Activated CD8-positive, alpha-beta T cell treated with anti-CD3 and anti-CD28 coated beads for 36 hours (primary cell): ENCODE measurements at regions not wholly inside any gene's neighbourhood (a gene's known extent, or its start where the extent isn't known, plus 50 kb on each side); places are given as distances from the start of the nearest gene placed in this dataset.

Experiments
- ATAC-seq: fragments of 200-7000 bp; cut with Tn5 transposase; one replicate; pipeline ENCODE4 v1.10.0; 2021; ENCODE audit warnings: mild to moderate bottlenecking, moderate library complexity
- CTCF ChIA-PET: fragments of 350-600 bp; sonication (Branson Sonifier 250); formaldehyde crosslinking; loops from one replicate; lab custom pipeline; 2021; ENCODE audit warnings: antibody characterized with exemption; lab: Charles Lee
- POLR2A ChIA-PET: fragments of 350-600 bp; sonication (Branson Sonifier 250); formaldehyde crosslinking; loops from one replicate; lab custom pipeline; 2021; ENCODE audit warnings: antibody characterized with exemption; lab: Charles Lee
- DNase-seq: peaks from one replicate; pipeline ENCODE4 v3.0.0-alpha.2; 2020
- H3K27ac Mint-ChIP-seq: one replicate; pipeline ENCODE4 v1.8.0; 2021; ENCODE audit warnings: mild to moderate bottlenecking, mixed read lengths
- H3K27me3 Mint-ChIP-seq: one replicate; pipeline ENCODE4 v1.8.0; 2021; ENCODE audit warnings: mixed read lengths
- H3K36me3 Mint-ChIP-seq: one replicate; pipeline ENCODE4 v1.8.0; 2021; ENCODE audit warnings: low read depth, mixed read lengths
- H3K4me1 Mint-ChIP-seq: one replicate; pipeline ENCODE4 v1.8.0; 2021; ENCODE audit warnings: low read depth, mixed read lengths
- H3K4me3 Mint-ChIP-seq: one replicate; pipeline ENCODE4 v1.8.0; 2021; ENCODE audit warnings: mild to moderate bottlenecking, moderate library complexity, mixed read lengths
- H3K9me3 Mint-ChIP-seq: one replicate; pipeline ENCODE4 v1.8.0; 2021; ENCODE audit warnings: mixed read lengths
- CTCF ChIP-seq: fragments of 200-600 bp; IDR thresholded peaks from one replicate; pipeline ENCODE4 v1.8.0; 2022; ENCODE audit warnings: antibody characterized with exemption, mild to moderate bottlenecking
- intact Hi-C: fragments of 100-400 bp; cut with micrococcal nuclease; formaldehyde crosslinking; loops from one replicate; pipeline ENCODE4 v1.10.0; 2022

DNA sequence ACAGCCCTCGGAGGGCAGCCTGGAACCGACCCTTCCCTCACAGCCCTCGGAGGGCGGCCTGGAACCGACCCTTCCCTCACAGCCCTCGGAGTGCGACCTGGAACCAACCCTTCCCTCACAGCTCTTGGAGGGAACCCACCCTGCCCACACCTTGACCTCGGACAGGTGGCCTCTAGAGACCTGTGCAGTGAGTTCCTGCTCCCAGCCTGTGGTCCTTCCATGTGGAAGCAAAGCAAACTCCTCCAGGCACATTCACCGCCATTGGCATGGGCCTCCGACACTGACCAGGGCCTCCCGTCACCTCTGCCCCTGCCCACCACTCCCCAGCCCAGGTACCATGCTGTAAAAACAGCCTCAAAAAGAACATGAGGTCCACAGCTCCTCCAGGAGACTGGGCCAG, 272.1 kb downstream of the BRD1 start:
- CTCF ChIA-PET, result no interaction called here
- peaks cover 17% of the 10 kb centered on the region for H3K9me3 Mint-ChIP-seq
- H3K27me3 Mint-ChIP-seq, result no peaks in the 10 kb centered on the region
- H3K4me3 Mint-ChIP-seq, result no peak overlapping the region
- POLR2A ChIA-PET, result no interaction called here
- H3K4me1 Mint-ChIP-seq, result no peaks in the 10 kb centered on the region
- no peak overlapping the region for H3K27ac Mint-ChIP-seq
- TF ChIP-seq CTCF, result no peak
- peaks cover 7% of the 10 kb centered on the region for H3K36me3 Mint-ChIP-seq
- intact Hi-C loops, result no loop called here
- DNase-seq (no peak), ATAC-seq (no peak)

- intact Hi-C loops, result no loop called here
- Mint-ChIP-seq H3K4me3 (no peak overlapping the region), H3K9me3 (peaks cover 21% of the 10 kb centered on the region), H3K27ac (no peak overlapping the region), H3K4me1 (no peaks in the 10 kb centered on the region), H3K36me3 (peaks cover 11% of the 10 kb centered on the region), H3K27me3 (no peaks in the 10 kb centered on the region)
- POLR2A ChIA-PET, result no interaction called here
- no peak for DNase-seq
- no peak for TF ChIP-seq CTCF
- CTCF ChIA-PET, result no interaction called here
- ATAC-seq, result no peak
These were observed 272.9 kb downstream of the BRD1 start for GRCh38 chr22:49554741-49555140.

DNA sequence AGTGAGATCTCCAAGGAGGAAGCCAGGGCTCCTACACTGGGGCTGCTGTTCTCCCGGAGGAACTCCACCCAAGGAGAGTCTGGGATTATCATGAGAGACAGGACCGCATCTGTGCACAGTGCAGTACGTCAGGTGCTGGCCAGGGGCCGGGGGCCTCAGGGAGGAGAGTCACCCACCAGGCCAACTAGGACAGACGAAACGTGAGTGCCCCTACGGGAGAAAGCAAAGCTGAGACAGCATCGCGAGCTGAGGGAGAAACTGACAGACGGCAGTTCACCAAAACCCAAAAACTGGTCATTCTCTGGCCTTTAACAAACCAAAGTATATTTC, 273.4 kb downstream of the BRD1 start:
- intact Hi-C loops, result no loop called here
- DNase-seq, result no peak
- Mint-ChIP-seq H3K4me3 (no peak overlapping the region), H3K4me1 (no peaks in the 10 kb centered on the region), H3K9me3 (peaks cover 21% of the 10 kb centered on the region), H3K27ac (no peak overlapping the region), H3K27me3 (no peaks in the 10 kb centered on the region), H3K36me3 (peaks cover 11% of the 10 kb centered on the region)
- POLR2A ChIA-PET, result no interaction called here
- CTCF ChIA-PET, result no interaction called here
- no peak for TF ChIP-seq CTCF
- no peak for ATAC-seq

DNA sequence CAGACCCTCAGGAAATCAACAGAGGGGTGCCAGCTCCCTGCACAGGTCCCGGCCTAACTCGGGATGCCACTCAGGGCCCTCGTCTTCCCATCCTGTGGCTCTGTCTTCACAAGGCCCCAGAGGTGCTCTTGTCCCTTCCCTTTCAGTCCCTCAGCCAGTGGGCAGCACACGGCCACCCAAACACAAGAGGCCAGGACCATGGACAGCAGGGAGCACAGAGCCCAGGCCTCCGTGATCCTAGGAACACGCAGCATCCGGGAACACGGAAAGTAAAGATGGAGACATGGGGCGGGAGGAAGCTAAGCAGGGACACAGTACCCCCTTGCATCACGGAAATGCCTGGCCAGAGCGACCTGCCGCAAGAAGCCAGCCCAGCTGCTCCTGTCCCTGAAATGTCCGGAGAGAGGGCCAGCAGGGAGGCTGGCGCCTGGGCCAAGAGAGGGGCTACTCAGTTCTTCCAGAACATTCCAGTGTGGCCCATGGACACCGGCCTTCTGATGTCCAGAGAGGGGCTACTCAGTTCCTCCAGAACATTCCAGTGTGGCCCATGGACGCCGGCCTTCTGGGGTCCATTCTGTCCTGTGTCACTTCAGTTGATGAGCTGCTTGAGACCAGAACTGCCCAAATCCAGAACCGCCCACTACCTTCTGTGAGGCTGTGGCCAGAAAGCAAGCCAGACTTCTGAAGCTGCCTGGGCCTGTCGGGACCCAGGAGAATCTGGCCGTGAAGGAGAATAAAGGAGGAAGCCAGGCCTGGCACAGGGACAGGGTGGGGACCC, 274.0 kb downstream of the BRD1 start:
- ATAC-seq (no peak), DNase-seq (no peak)
- peaks cover 19% of the 10 kb centered on the region for H3K9me3 Mint-ChIP-seq
- intact Hi-C loops, result no loop called here
- ChIA-PET CTCF (no interaction called here), POLR2A (no interaction called here)
- peaks cover 9% of the 10 kb centered on the region for H3K36me3 Mint-ChIP-seq
- no peak overlapping the region for H3K27ac Mint-ChIP-seq
- no peaks in the 10 kb centered on the region for H3K4me1 Mint-ChIP-seq
- H3K4me3 Mint-ChIP-seq, result no peak overlapping the region
- TF ChIP-seq CTCF, result no peak
- no peaks in the 10 kb centered on the region for H3K27me3 Mint-ChIP-seq

GRCh38 chr22:49553076-49553475, 274.6 kb downstream of the BRD1 start:
- intact Hi-C loops, result no loop called here
- CTCF ChIA-PET, result no interaction called here
- POLR2A ChIA-PET, result no interaction called here
- ATAC-seq (no peak), DNase-seq (no peak)
- H3K27ac Mint-ChIP-seq, result no peak overlapping the region
- H3K4me3 Mint-ChIP-seq, result no peak overlapping the region
- H3K27me3 Mint-ChIP-seq, result no peaks in the 10 kb centered on the region
- peaks cover 7% of the 10 kb centered on the region for H3K36me3 Mint-ChIP-seq
- H3K4me1 Mint-ChIP-seq, result no peaks in the 10 kb centered on the region
- H3K9me3 Mint-ChIP-seq, result peaks cover 13% of the 10 kb centered on the region
- no peak for TF ChIP-seq CTCF
